Right renal cortex interstitium (tissue), 3 donors: ENCODE measurements at regions not wholly inside any gene's neighbourhood (a gene's known extent, or its start where the extent isn't known, plus 50 kb on each side); places are given as distances from the start of the nearest gene placed in this dataset.

Experiments
- DNase-seq, 3 donors: peaks; one replicate each; pipeline ENCODE4 v3.0.0-alpha.2; 2013; ENCODE audit warnings: low read depth in 3 of 3, low spot score in 2 of 3

DNA sequence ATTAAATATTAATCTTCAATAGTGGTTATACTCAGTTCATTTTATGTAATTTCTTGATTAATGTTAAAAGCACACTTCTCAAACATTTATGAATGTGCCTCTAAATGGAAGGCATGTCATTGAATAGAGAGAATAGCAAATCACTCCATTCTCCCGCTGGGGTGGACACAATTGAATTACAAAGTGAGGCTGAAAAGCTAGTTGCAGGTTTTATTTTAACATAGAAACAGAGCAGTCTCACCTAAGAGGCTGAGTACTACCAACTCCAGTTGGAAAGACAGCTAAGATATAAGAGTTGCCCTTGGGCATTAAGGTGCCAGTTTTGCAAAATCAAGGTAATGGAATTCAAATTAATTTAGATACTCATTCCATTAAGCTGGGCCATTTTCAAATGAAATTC lies 147.2 kb downstream of the PCSK1 start:
- DNase-seq, result no peak

DNA sequence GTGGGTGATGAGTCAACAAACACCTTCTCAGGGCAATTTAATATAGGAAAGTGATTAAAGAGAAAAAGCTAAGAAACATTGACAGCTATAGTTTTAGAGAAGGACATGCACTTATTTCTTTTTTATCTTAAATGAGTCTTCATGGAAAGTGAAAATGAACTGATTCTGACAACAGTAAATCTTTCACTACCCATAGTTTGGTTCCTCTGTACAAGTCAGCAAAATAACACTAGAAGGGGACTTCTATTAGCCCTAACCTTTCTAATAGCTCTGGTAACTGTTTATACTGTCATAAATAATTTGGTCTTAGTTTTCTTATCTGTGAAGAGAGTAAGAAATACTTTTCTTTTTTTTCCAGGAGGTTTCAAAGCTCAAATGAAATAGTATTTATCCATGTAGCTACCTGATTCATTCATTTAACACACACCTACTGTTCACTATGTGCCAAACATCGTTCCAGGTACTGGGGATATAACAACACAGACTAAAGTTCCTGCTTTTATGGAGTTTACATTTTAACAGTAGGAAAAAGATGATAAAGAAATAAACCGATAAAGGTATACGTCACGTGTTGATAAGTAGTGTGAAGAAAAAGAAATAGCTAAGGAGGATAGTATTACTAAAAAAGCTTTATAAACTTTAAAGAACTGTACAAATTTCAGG lies 148.2 kb downstream of the PCSK1 start:
- DNase-seq, result no peak

DNA sequence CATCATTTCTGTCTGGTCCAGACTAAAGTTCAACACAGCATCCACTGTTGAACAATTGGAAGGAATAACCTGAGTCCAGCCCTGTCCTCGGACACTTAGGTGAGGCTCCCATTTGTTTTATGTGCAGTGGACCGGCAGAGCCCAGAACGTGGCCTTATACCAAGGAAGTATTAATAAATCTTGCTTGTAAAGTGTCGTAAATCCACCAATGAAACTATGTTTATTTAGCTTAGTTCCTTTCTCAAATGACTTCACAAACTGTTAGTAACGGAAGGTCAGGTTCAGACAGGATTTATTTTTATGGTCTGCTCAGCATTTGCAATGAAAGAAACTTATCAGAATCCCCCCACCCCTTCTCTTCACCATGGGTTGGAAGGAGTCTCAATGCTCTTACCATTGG lies 149.5 kb downstream of the PCSK1 start:
- peak in 2 of 3 donors; percentile 12 to 13 for DNase-seq

GRCh38 chr5:96282020-96282419 lies 151.0 kb downstream of the PCSK1 start:
- no peak for DNase-seq

DNA sequence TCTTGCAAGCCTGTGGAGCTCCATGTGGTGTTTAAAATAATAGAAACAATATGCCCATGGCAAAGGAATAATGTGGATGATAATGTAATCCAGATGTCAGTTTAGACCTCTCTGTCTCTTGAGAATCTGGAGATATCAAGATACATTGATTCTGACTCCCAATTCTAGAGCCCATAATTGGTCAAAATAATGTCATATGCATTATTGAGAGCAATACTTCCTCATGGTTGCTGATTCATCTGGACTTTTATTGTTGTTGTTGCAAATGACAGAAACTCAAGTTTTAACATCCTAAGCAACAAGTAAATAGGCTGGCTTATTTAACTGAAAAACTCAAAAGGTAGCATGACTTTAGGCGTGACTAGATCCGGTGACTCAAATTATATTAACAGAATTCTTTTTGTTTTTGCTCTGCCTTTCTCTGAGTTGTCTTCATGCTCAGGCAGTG lies 152.1 kb downstream of the PCSK1 start:
- no peak for DNase-seq

- no peak for DNase-seq
Measured at GRCh38 chr5:96279801-96280542, 153.1 kb downstream of the PCSK1 start.

GRCh38 chr5:96278981-96279380 lies 154.1 kb downstream of the PCSK1 start:
- DNase-seq, result no peak

GRCh38 chr5:96275051-96275450 lies 158.0 kb downstream of the PCSK1 start:
- DNase-seq, result no peak

DNA sequence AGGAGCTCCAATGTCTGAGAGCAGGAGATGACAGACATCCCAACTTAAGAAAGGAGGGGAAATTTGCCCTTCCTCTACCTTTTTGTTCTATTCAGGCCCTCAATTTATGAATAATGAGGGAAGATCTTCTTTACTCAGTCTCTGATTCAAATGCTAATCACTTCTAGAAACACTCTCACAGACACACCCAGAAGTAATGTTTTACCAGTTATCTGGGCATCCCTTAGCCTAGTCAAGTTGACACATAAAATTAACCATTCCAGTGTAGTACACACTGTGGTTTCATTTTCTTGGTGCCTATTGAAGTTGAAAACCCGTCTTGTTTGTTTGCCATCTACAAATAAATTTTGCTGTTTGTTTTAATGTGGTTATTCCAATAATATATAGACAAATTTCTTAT lies 167.6 kb downstream of the PCSK1 start:
- no peak for DNase-seq

DNA sequence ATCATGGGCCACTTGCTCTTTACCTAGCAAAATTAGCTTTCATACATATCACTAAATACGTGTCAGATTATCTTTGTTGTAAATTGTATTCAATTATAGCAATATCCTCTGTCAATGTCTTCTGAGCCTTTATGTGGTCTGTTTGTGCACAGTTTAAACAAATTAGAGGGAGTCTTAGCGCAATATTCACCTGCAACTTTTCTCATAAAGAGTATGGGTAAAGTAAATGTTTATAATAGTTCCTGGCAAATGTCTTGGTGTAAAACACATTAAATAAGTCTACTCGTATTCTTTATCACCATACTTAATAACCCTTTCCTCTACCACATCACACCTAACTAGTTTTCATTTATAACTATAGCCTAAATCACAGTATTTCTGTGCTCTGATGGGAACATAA lies 169.0 kb downstream of the PCSK1 start:
- no peak for DNase-seq

GRCh38 chr5:96262105-96262504 lies 170.9 kb downstream of the PCSK1 start:
- no peak for DNase-seq

GRCh38 chr5:96260009-96260408 lies 173.0 kb downstream of the PCSK1 start:
- DNase-seq, result no peak

DNA sequence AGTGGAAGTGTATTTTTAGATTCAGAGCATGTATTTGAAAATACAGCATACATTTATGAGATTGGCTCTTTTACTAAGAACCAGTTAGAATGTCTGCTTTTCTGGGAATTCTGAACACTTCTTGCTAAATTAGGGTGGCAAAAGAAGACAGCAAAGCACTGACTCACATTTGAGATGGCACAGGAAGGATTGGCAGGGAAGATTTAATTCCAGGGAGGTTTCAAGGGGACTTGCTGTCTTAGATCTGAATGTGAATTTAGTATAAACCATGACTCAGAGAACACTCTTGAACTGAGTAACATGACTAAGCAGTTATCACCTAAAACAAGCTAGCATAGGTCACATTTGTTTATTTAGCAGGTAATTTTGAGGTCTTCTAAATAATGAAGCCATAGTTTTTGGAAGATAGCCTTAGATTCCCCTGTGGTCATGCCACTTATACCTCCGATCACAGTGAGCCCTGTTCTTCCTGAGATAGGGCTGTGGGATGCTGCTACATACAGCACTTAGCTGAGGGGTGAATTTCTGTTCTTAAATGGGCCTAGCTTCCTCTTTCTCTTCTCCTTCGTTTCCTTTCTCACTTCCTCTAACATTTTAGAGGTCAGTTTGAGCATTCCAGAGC lies 173.8 kb downstream of the PCSK1 start:
- DNase-seq, result no peak

GRCh38 chr5:96258692-96259091 lies 174.4 kb downstream of the PCSK1 start:
- no peak for DNase-seq

GRCh38 chr5:96257904-96258303 lies 175.1 kb downstream of the PCSK1 start:
- no peak for DNase-seq

- DNase-seq, result no peak
Measured at GRCh38 chr5:96256795-96257470, 176.1 kb downstream of the PCSK1 start.

GRCh38 chr5:96254980-96255691 lies 177.9 kb downstream of the PCSK1 start:
- DNase-seq, result no peak

- DNase-seq, result no peak
Measured at GRCh38 chr5:96253140-96253539, 179.9 kb downstream of the PCSK1 start.

- DNase-seq, result no peak
Measured at GRCh38 chr5:96252596-96252995, 180.5 kb downstream of the PCSK1 start.

GRCh38 chr5:96250782-96251181 lies 182.3 kb downstream of the PCSK1 start:
- DNase-seq, result no peak

DNA sequence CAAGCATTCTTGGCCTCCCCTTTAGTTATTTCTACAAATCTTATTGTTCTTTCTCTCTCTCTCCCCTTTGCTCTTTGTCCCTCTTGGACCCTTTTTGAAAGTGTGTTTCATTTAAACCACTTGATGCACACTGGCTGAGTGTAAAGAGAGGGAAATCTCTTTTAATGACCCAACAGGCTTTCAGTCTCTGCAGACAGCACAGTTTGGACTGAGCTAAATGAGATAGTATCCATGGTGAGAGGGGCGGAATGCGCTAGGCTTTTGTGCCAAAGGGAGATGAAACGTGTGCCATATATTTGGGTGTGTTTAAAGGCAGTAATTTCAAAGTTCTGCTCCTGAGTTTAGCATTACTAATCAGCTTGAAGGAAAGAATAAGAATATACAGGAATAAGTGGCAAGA lies 184.9 kb downstream of the PCSK1 start:
- DNase-seq, result no peak
